GM13977 (cell line): ENCODE measurements at regions not wholly inside any gene's neighbourhood (a gene's known extent, or its start where the extent isn't known, plus 50 kb on each side); places are given as distances from the start of the nearest gene placed in this dataset.
"Not testable (repeated sequence)": the region's sequence is repeated elsewhere in the genome, so short reads cannot be mapped to it uniquely, and the experiment has no call there.

Experiments used
- DNase-seq: peaks from one replicate; pipeline ENCODE4 v3.0.0; 2012; ENCODE audit warnings: low spot score
- in situ Hi-C: fragments of 300-500 bp; cut with MboI; formaldehyde crosslinking; loops from one replicate; pipeline ENCODE4 v1.12.0; 2022; ENCODE audit warnings: low sequenced_read_pairs, low pct_unique_long_range_greater_than_20kb, mixed read lengths, inconsistent platforms; ENCODE audit not compliant: unreplicated experiment
- TF ChIP-seq, protein P1 (sequence below): IDR thresholded peaks from 2 replicates; pipeline ENCODE4 v1.5.1; 2012; ENCODE audit warnings: mild to moderate bottlenecking, control low read depth; ENCODE audit not compliant: insufficient read depth; ENCODE audit errors: extremely low read depth, missing control alignments

DNA sequence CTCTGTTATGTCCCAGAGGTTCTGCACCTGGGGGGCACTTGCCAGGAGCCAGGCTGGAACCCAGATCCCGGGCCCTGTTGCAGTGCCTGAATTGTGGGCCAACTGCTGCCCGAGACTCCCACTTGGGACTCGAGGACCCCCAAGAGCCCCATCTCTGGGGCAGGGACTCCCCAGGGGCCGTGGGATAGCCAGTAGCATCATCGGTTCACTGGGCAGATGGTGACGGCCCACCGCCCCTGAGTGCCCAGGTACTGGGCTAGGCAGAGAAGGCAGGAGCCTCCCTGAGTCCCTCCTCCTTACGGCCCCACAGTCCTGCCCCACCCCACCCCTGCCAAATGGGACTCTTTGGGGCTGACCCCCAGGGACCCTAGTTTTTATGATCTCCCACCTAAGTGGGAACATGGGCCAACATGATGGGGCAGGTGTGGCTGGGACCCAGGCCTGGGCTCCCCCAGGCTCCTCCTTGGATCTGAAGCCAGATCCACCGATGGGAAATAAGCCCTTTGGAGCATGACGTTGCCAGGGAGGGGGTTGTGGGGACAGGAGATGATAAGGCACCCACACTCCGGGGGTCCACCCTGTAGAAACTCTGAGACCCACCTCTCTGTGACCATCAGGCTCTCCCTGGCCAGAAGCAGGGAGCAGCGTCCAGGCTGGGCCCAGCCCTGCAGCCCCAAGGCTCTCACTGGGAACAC lies 94.5 kb upstream of the FGF3 start:
- in situ Hi-C loops: loop anchor here (25.0 kb wide), 1 partner anchor 549 kb away; no protein-coding TSS in a partner anchor
- DNase-seq: no peak
- TF ChIP-seq, protein P1, sequence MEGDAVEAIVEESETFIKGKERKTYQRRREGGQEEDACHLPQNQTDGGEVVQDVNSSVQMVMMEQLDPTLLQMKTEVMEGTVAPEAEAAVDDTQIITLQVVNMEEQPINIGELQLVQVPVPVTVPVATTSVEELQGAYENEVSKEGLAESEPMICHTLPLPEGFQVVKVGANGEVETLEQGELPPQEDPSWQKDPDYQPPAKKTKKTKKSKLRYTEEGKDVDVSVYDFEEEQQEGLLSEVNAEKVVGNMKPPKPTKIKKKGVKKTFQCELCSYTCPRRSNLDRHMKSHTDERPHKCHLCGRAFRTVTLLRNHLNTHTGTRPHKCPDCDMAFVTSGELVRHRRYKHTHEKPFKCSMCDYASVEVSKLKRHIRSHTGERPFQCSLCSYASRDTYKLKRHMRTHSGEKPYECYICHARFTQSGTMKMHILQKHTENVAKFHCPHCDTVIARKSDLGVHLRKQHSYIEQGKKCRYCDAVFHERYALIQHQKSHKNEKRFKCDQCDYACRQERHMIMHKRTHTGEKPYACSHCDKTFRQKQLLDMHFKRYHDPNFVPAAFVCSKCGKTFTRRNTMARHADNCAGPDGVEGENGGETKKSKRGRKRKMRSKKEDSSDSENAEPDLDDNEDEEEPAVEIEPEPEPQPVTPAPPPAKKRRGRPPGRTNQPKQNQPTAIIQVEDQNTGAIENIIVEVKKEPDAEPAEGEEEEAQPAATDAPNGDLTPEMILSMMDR: no peak

DNA sequence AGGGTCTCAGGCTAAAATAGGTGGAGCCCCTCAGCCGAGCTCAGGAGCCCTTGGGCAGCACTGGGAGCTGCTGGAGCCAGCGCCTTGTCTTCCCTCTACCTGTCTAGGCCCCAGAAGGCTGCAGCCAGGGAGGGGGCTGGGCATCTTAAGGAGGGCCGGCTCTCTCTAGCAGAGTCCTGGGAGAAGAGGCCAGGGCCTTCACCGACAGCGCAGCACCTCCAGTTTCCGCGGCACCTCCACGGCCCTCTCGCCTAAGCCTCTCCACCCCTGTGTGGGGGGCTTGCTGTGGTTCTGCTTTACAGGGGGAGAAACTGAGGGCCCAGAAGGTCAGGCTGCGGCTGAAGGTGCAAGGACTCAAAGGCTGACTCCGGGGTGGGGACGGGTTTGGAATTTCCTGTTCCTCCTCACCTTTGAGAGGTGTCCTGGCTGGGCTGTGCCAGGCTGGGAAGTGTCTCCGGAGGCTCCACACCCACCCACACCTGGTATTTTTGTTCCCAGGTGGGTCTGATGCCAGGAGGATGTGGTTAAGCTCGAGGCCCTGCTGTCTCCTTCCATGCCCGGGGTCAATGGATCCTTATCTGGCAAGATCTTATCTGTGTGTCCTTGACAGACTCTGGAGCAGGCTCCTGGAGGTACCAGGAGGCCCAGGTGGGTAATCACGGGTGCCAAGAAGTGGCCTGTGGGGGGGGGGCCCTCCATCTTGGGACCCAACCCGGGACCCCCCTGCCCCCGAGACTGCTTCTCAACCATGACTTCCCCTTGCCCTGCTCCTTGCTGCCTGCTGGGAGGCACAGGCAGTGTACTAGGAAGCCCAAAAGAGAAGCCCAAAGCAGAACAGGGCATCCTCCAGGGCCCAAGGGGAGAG lies 95.3 kb upstream of the FGF3 start:
- DNase-seq: no peak
- TF ChIP-seq, protein P1: no peak
- in situ Hi-C loops: loop anchor here (25.0 kb wide), 1 partner anchor 548 kb away; no protein-coding TSS in a partner anchor

DNA sequence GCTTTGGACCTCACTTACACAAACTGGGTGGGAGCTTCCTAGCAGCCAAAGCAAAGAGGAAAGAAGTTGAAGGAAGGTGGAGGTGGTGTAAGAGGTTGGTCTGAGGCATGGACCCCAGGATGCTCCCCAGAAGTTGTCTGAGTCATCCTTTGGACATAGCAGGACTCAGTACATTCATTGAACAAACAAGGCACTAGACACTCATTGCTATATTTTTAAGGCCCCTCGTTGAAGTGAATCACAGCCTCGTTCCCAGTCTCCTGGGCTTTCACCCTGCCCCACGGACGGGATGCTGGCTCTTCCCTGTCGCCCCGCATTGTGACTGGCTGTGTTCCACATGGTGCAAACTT lies 95.9 kb upstream of the FGF3 start:
- in situ Hi-C loops: loop anchor here (25.0 kb wide), 1 partner anchor 547 kb away; no protein-coding TSS in a partner anchor
- TF ChIP-seq, protein P1: no peak
- no peak for DNase-seq

DNA sequence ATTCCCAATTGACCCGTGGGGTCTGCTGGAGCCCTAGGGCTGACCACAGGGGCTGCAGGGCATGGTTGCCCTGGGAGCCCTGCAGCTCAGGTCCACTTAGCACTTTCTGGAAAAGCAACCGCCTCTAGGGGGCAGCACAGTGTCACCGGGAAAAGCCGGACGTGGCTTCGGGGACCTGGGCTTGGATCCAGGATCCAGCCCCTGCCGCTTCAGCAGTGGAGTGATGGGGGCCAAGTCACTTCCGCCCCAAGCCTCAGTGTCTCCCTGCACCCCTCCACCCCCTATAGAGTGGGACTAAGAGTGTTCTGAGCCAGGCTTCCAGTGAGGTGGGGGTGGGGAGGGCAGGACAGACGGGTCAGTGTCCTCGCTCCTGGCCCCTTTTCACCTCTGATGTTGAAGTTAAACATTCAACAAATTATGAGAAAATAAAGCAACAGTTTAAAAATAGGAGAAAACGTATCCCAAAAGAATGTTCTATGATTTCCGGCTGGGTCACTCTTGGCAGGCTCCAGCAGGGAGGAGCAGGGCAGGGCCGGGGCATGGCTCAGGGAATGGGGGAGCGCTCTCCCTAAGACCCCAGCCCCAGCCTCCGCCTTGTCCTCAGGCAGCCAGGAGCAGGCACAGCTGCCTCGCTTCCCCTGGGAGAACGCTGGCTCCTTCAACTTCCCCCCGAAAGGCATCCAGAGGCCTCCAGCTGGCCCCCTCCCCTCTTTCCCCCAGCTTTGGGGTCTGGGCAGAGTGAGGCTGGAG lies 96.5 kb upstream of the FGF3 start:
- peak; percentile 66 for DNase-seq
- TF ChIP-seq, protein P1: peak; percentile 77
- in situ Hi-C loops: loop anchor here (25.0 kb wide), 1 partner anchor 547 kb away; no protein-coding TSS in a partner anchor

DNA sequence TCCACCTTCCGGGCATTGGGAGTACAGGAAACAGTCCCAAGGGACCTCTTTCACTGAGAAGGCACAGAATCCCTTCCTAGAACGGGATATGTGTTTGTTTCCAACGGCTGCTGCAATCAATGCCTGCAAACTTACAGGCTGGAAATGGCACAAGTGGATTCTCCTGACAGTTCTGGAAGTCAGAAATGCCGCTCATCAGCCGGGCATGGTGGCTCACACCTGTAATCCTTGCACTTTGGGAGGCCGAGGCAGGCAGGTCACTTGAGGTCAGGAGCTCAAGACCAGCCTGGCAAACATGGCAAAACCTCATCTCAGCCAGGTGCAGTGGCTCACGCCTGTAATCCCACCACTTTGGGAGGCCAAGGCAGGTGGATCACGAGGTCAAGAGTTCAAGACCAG lies 97.0 kb upstream of the FGF3 start:
- in situ Hi-C loops: loop anchor here (25.0 kb wide), 1 partner anchor 546 kb away; no protein-coding TSS in a partner anchor
- not testable (repeated sequence) for DNase-seq

DNA sequence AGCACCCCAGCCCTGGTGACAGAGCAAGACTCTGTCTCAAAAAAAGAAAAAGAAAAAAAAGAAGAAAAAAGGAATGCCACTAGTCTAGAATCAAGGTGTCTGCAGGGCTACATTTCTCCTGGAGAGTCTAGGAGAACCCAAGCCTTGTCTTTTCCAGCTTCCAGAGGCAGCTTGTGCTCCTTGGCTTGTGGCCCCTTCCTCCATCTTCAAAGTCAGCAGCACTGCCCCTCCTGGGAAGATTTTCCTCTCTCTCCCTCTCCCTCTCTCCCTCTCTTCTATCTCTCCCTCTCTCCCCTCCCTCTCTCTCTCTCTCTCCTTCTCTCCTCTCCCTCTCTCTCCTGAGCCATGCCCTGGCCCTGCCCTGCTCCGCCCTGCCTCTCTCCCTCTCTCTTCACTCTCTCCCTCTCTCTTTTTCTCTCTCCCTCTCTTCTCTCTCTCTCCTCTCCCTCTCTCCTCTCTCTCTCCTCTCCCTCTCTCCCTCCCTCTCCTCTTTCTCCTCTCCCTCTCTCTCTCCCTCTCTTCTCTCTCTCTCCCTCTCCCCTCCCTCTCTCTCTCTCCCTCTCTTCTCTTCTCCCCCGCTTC lies 97.7 kb upstream of the FGF3 start:
- in situ Hi-C loops: loop anchor here (25.0 kb wide), 1 partner anchor 545 kb away; no protein-coding TSS in a partner anchor

More for the DNA sequence above, 97.7 kb upstream of the FGF3 start:
- no peak for DNase-seq
- TF ChIP-seq, protein P1: no peak
